ENCODE measurements at regions not wholly inside any gene's neighbourhood (a gene's known extent, or its start where the extent isn't known, plus 50 kb on each side); places are given as distances from the start of the nearest gene placed in this dataset.
A peak's percentile ranks its signal among the peaks of the same experiment; 100 is the strongest.

- peak; percentile 91 for TF ChIP-seq ATF2 (CRISPR knock-in tag; IDR thresholded peaks at IDR 0.05)
- peak; percentile 88 for TF ChIP-seq EHMT2 (IDR thresholded peaks at IDR 0.05; ENCODE audit: borderline replicate concordance, low read depth, low read length)
- peak; percentile 36; the same call in 1 of the 2 replicates for TF ChIP-seq BHLHE40 (IDR thresholded peaks at IDR 0.05; ENCODE audit: low read length)
- TF ChIP-seq ZBTB4 (CRISPR knock-in tag; IDR thresholded peaks at IDR 0.05; ENCODE audit: borderline replicate concordance) = no peak
- peak; percentile 41; the same call in 1 of the 2 replicates for TF ChIP-seq ZNF263 (CRISPR knock-in tag; IDR thresholded peaks at IDR 0.05)
- TF ChIP-seq HMG20B (CRISPR knock-in tag; conservative IDR thresholded peaks at IDR 0.05) = peak; percentile 56; the same call in 1 of the 2 replicates
- TF ChIP-seq RXRA (CRISPR knock-in tag; IDR thresholded peaks at IDR 0.05) = no peak
- peak; percentile 77 for TF ChIP-seq MAFF (IDR thresholded peaks at IDR 0.05; ENCODE audit: low read depth, low read length)
- TF ChIP-seq ZBTB43 (CRISPR knock-in tag; conservative IDR thresholded peaks at IDR 0.05) = 0 out of 2 replicates have a peak, but pooled peaks have one; percentile 20
- TF ChIP-seq ZNF609 (CRISPR knock-in tag; IDR thresholded peaks at IDR 0.05; ENCODE audit: borderline replicate concordance) = peak; percentile 57; the same call in 1 of the 2 replicates
- peak; percentile 75; the same call in 1 of the 2 replicates for TF ChIP-seq ADNP (CRISPR knock-in tag; IDR thresholded peaks at IDR 0.05)
- peak; percentile 60 for TF ChIP-seq ZKSCAN8 (CRISPR knock-in tag; IDR thresholded peaks at IDR 0.05; ENCODE audit: borderline replicate concordance)
- 0 out of 2 replicates have a peak, but pooled peaks have one; percentile 26 for TF ChIP-seq ZBTB44 (CRISPR knock-in tag; IDR thresholded peaks at IDR 0.05)
- no peak for TF ChIP-seq ZSCAN25 (CRISPR knock-in tag; IDR thresholded peaks at IDR 0.05)
- TF ChIP-seq GATA4 (IDR thresholded peaks at IDR 0.05; ENCODE audit: borderline replicate concordance, low read depth) = peak; percentile 81; the same call in 1 of the 2 replicates
- peak; percentile 89 for TF ChIP-seq FOXO1 (CRISPR knock-in tag; IDR thresholded peaks at IDR 0.05)
Measured at GRCh38 chr6:11398451-11399326, 138.9 kb upstream of the TMEM170B start (continued).

All from HepG2 (cell line).